HEK293T (cell line): ENCODE measurements at regions not wholly inside any gene's neighbourhood (a gene's known extent, or its start where the extent isn't known, plus 50 kb on each side); places are given as distances from the start of the nearest gene placed in this dataset.
"Not testable (repeated sequence)": the region's sequence is repeated elsewhere in the genome, so short reads cannot be mapped to it uniquely, and the experiment has no call there.

Experiments used
- CTCF ChIA-PET: fragments of 350-600 bp; formaldehyde crosslinking; extraction: SDS; loops from one replicate; lab custom pipeline; 2021; ENCODE audit warnings: antibody characterized with exemption, inconsistent platforms; lab: Yijun Ruan, JAX
- POLR2A ChIA-PET: fragments of 350-600 bp; formaldehyde crosslinking; extraction: SDS; loops from one replicate; lab custom pipeline; 2020; ENCODE audit warnings: antibody characterized with exemption, inconsistent platforms; lab: Yijun Ruan, JAX
- DNase-seq: peaks from one replicate; pipeline ENCODE4 v3.0.0; 2012; ENCODE audit warnings: mixed read lengths; ENCODE audit errors: extremely low spot score
- ARNT ChIP-seq: fragments of 450-650 bp; IDR thresholded peaks from 2 replicates; pipeline ENCODE4 v1.6.1; 2017; ENCODE audit warnings: mild to moderate bottlenecking
- BHLHE40 ChIP-seq: fragments of 450-650 bp; IDR thresholded peaks from 2 replicates; pipeline ENCODE4 v1.6.1; 2016; ENCODE audit warnings: mild to moderate bottlenecking, moderate library complexity, borderline replicate concordance
- CTBP1 ChIP-seq: fragments of 450-650 bp; IDR thresholded peaks from 2 replicates; pipeline ENCODE4 v1.6.1; 2016; ENCODE audit warnings: borderline replicate concordance
- ELF4 ChIP-seq: fragments of 450-650 bp; IDR thresholded peaks from 2 replicates; pipeline ENCODE4 v1.6.1; 2017; ENCODE audit warnings: antibody characterized with exemption
- FOXA1 ChIP-seq: fragments of 450-650 bp; IDR thresholded peaks from 2 replicates; pipeline ENCODE4 v1.6.1; 2016; ENCODE audit warnings: mild to moderate bottlenecking
- FOXK2 ChIP-seq: fragments of 450-650 bp; IDR thresholded peaks from 2 replicates; pipeline ENCODE4 v1.6.1; 2016; ENCODE audit warnings: mild to moderate bottlenecking
- FOXM1 ChIP-seq: fragments of 450-650 bp; IDR thresholded peaks from 2 replicates; pipeline ENCODE4 v1.6.1; 2017; ENCODE audit warnings: mild to moderate bottlenecking, borderline replicate concordance
- HDGF ChIP-seq: fragments of 450-650 bp; IDR thresholded peaks from 2 replicates; pipeline ENCODE4 v1.6.1; 2017; ENCODE audit warnings: antibody characterized with exemption, borderline replicate concordance
- LEF1 ChIP-seq: fragments of 450-650 bp; IDR thresholded peaks from 2 replicates; pipeline ENCODE4 v1.6.1; 2017; ENCODE audit warnings: mild to moderate bottlenecking, borderline replicate concordance
- NFRKB ChIP-seq: fragments of 450-650 bp; IDR thresholded peaks from 2 replicates; pipeline ENCODE4 v1.6.1; 2016; ENCODE audit warnings: mild to moderate bottlenecking, moderate library complexity
- PKNOX1 ChIP-seq: fragments of 450-650 bp; IDR thresholded peaks from 2 replicates; pipeline ENCODE4 v1.6.1; 2016
- SP1 ChIP-seq: fragments of 450-650 bp; IDR thresholded peaks from 2 replicates; pipeline ENCODE4 v1.6.1; 2017
- SUZ12 ChIP-seq: fragments of 450-650 bp; IDR thresholded peaks from 2 replicates; pipeline ENCODE4 v1.6.1; 2016; ENCODE audit warnings: mild to moderate bottlenecking
- TARDBP ChIP-seq: fragments of 450-650 bp; IDR thresholded peaks from 2 replicates; pipeline ENCODE4 v1.6.1; 2016
- ZNF384 ChIP-seq: fragments of 450-650 bp; IDR thresholded peaks from 2 replicates; pipeline ENCODE4 v1.6.1; 2016

- TF ChIP-seq SP1 (no peak), ARNT (no peak), ELF4 (no peak), PKNOX1 (no peak), HDGF (no peak)
- POLR2A ChIA-PET = no interaction called here
- CTCF ChIA-PET = no interaction called here
- no peak for DNase-seq
Observed at GRCh38 chr2:104939570-104940217, 85.8 kb downstream of the POU3F3 start.

GRCh38 chr2:104944495-104944894 is 90.6 kb downstream of the POU3F3 start:
- peak; percentile 38 for DNase-seq
- ChIA-PET POLR2A (no interaction called here), CTCF (interaction anchor here (1.0 to 1.7 kb wide), 3 partner anchors 48 to 1783 kb away, joined by 5 to 8 read pairs (median 6); no protein-coding TSS in a partner anchor)
- TF ChIP-seq FOXK2 = no peak
- TF ChIP-seq ELF4 = no peak
- no peak for TF ChIP-seq CTBP1
- no peak for TF ChIP-seq FOXA1
- no peak for TF ChIP-seq ARNT
- TF ChIP-seq PKNOX1 = no peak

- TF ChIP-seq PKNOX1 (no peak), ARNT (no peak), HDGF (no peak), ELF4 (no peak), TARDBP (no peak), FOXM1 (no peak), SUZ12 (no peak), NFRKB (no peak), CTBP1 (no peak), ZNF384 (no peak)
- ChIA-PET CTCF (interaction anchor here (1.2 to 1.7 kb wide), 2 partner anchors 95 to 1783 kb away, joined by 5 to 6 read pairs; no protein-coding TSS in a partner anchor), POLR2A (no interaction called here)
- no peak for DNase-seq
Observed at GRCh38 chr2:104945121-104945520, 91.2 kb downstream of the POU3F3 start.

- DNase-seq = no peak
- no peak for TF ChIP-seq NFRKB
- TF ChIP-seq TARDBP = no peak
- no peak for TF ChIP-seq ARNT
- TF ChIP-seq HDGF = no peak
- no peak for TF ChIP-seq ELF4
- TF ChIP-seq FOXM1 = no peak
- no peak for TF ChIP-seq PKNOX1
- TF ChIP-seq LEF1 = no peak
- TF ChIP-seq FOXA1 = no peak
- TF ChIP-seq SUZ12 = no peak
- TF ChIP-seq BHLHE40 = no peak
- TF ChIP-seq FOXK2 = no peak
- TF ChIP-seq SP1 = no peak
- ChIA-PET POLR2A (no interaction called here), CTCF (no interaction called here)
Observed at GRCh38 chr2:104945866-104946265, 92.0 kb downstream of the POU3F3 start.

- POLR2A ChIA-PET, DNase-seq, CTCF ChIA-PET: not testable (repeated sequence)
Observed at GRCh38 chr2:104947456-104947855, 90.4 kb upstream of the MRPS9 start.

- no peak for DNase-seq
- ChIA-PET POLR2A (no interaction called here), CTCF (no interaction called here)
- TF ChIP-seq TARDBP = no peak
- no peak for TF ChIP-seq ARNT
- TF ChIP-seq SP1 = no peak
- no peak for TF ChIP-seq NFRKB
- no peak for TF ChIP-seq LEF1
- no peak for TF ChIP-seq ZNF384
- no peak for TF ChIP-seq FOXK2
- TF ChIP-seq FOXM1 = no peak
Observed at GRCh38 chr2:104952976-104953375, 84.9 kb upstream of the MRPS9 start.

GRCh38 chr2:104965900-104966299 is 72.0 kb upstream of the MRPS9 start:
- no peak for DNase-seq
- CTCF ChIA-PET = no interaction called here
- TF ChIP-seq BHLHE40 (no peak), PKNOX1 (no peak), CTBP1 (no peak), HDGF (no peak), FOXA1 (no peak), ARNT (no peak), TARDBP (no peak)
- POLR2A ChIA-PET = no interaction called here
